ENCODE measurements at regions not wholly inside any gene's neighbourhood (a gene's known extent, or its start where the extent isn't known, plus 50 kb on each side); places are given as distances from the start of the nearest gene placed in this dataset.

GRCh38 chr7:41113719-41114118 lies 589.2 kb downstream of the INHBA start:
- TF ChIP-seq CTCF (IDR thresholded peaks at IDR 0.05): no peak
- no peak for TF ChIP-seq EP300 (IDR thresholded peaks at IDR 0.05)
- TF ChIP-seq POLR2A (IDR thresholded peaks at IDR 0.05): no peak

All from suprapubic skin (tissue), 3 donors.